K562 (cell line): ENCODE measurements at regions not wholly inside any gene's neighbourhood (a gene's known extent, or its start where the extent isn't known, plus 50 kb on each side); places are given as distances from the start of the nearest gene placed in this dataset.

ENCODE experiments used
- MGA ChIP-seq: fragments of 450-650 bp; IDR thresholded peaks from 2 replicates; pipeline ENCODE4 v1.6.1; 2016; ENCODE audit warnings: mild to moderate bottlenecking, moderate library complexity

DNA sequence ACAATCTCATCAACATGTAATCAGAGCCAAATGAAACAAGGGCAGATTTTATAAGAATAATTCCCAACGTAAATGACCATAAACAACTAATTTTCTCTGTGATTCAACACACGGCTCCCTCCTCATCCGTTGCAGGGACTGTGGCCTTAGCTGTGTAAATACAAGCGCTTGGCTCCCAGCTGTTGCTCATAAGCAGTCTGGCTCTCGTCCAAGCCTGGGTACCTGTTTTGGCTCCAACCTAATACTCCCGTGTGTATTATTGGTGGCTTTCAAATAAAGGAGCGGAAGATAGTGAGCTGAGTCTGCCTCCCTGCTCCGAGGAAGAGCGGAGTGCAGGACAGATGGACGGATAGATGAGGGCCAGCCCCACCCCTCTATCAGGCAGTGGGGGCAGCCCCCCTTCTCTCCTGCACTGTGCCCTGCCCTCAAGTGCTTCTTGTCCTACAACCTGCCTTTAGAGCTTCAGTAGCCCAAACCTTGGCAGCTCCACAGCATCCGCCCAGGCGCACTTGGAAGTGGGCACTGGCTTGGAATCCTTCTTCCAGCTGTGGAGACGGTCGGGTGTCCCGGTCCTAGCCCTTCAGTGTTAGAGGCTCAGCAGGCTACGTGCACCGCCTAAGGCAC, 670.9 kb downstream of the BRD1 start (continued):
- TF ChIP-seq MGA: no peak
